Neuron (in vitro differentiated cells): ENCODE measurements at regions not wholly inside any gene's neighbourhood (a gene's known extent, or its start where the extent isn't known, plus 50 kb on each side); places are given as distances from the start of the nearest gene placed in this dataset.

Experiments
- H2AFZ ChIP-seq: one replicate; pipeline ENCODE4 v1.6.1; 2013; ENCODE audit warnings: low read depth, mild to moderate bottlenecking, inconsistent platforms, low read length, moderate library complexity
- H3K27me3 ChIP-seq: one replicate; pipeline ENCODE4 v1.6.1; 2013; ENCODE audit warnings: low read length; ENCODE audit not compliant: insufficient read depth
- H3K36me3 ChIP-seq: one replicate; pipeline ENCODE4 v1.6.1; 2013; ENCODE audit warnings: low read length; ENCODE audit not compliant: insufficient read depth
- H3K4me1 ChIP-seq: one replicate; pipeline ENCODE4 v1.6.1; 2013; ENCODE audit warnings: low read length; ENCODE audit not compliant: insufficient read depth
- H3K4me3 ChIP-seq: 2 replicates; pipeline ENCODE4 v1.5.1; 2013; ENCODE audit warnings: mild to moderate bottlenecking, low read length, moderate library complexity
- H3K9me3 ChIP-seq: one replicate; pipeline ENCODE4 v1.6.1; 2013; ENCODE audit warnings: low read length

DNA sequence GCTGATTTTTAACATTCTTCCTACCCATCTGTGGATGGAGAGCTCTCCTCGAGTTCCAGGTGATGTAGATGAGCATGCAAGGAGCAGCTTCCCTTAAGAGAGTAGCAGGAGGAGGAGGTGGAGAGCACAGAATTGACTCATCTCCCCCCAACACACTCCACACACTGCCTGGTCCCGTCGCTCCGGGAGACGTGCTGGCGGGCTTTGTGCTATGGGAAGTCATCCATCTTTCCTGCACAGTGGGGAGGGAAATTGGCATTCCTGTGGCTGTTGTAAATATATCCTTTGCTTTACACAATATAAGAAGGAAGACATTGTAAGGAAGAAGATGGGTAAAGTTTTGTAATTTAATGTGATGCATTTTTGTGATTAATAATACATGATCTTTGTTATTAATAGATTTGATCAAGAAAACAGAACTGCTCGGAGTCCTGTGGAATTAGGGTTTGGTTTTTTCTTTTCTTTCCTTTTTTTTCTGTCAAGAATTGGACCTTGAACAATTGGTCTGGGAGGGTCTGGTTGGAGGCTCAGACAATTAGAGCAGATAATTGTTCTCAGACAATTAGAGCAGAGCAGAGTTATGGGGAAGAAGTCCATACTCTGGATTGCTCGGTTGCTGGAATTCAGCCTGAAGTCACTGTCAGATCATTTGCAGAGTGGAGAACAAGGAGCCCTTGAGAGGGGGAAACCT lies 297.8 kb downstream of the GADD45G start:
- H2AFZ ChIP-seq = no peak overlapping the region
- H3K27me3 ChIP-seq = peaks cover 2% of the 10 kb centered on the region
- H3K36me3 ChIP-seq = no peaks in the 10 kb centered on the region
- no peak overlapping the region for H3K4me3 ChIP-seq
- H3K9me3 ChIP-seq = no peaks in the 10 kb centered on the region
- H3K4me1 ChIP-seq = no peaks in the 10 kb centered on the region

GRCh38 chr9:89903141-89903475 lies 298.3 kb downstream of the GADD45G start:
- no peaks in the 10 kb centered on the region for H3K4me1 ChIP-seq
- no peak overlapping the region for H3K4me3 ChIP-seq
- H2AFZ ChIP-seq = no peak overlapping the region
- H3K27me3 ChIP-seq = peaks cover 2% of the 10 kb centered on the region
- H3K36me3 ChIP-seq = no peaks in the 10 kb centered on the region
- no peaks in the 10 kb centered on the region for H3K9me3 ChIP-seq

DNA sequence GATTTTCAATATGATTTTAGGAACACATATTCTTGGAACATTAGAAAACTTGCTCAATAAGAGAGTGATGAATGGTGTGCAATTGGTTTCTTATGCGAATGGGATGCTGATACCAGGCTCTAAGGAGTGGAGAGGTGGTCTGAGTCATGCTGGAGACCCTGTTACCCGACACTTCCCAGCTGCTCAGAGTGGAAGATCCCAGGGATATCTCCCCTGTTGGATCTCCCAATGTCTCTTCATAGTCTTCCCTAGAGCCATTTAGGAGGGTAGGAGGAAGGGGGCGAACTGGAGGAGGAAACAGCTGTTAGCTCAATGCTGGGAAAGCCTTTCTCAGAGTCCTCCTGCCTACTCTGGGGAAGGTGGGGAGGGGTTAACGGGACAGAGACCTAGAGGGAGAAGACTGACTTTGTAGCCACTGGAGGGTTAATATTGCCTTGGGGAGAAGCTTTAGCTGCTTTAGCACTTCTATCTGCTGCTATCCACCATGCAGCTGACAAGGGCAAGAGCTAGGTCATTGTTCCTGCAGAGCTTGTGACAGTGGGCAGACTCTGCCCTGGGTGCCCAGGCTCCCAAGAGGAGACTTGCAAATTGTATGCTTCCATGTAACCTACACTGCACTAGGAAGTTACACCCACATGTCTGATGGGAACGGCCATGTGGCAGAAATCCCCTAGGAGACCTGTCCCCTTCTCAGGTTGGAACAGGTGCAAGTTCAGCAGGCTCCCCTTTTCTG lies 301.0 kb downstream of the GADD45G start:
- Histone ChIP-seq H3K27me3 (peaks cover 2% of the 10 kb centered on the region), H3K9me3 (no peaks in the 10 kb centered on the region), H2AFZ (no peak overlapping the region), H3K4me3 (no peak overlapping the region), H3K36me3 (no peaks in the 10 kb centered on the region), H3K4me1 (no peaks in the 10 kb centered on the region)

DNA sequence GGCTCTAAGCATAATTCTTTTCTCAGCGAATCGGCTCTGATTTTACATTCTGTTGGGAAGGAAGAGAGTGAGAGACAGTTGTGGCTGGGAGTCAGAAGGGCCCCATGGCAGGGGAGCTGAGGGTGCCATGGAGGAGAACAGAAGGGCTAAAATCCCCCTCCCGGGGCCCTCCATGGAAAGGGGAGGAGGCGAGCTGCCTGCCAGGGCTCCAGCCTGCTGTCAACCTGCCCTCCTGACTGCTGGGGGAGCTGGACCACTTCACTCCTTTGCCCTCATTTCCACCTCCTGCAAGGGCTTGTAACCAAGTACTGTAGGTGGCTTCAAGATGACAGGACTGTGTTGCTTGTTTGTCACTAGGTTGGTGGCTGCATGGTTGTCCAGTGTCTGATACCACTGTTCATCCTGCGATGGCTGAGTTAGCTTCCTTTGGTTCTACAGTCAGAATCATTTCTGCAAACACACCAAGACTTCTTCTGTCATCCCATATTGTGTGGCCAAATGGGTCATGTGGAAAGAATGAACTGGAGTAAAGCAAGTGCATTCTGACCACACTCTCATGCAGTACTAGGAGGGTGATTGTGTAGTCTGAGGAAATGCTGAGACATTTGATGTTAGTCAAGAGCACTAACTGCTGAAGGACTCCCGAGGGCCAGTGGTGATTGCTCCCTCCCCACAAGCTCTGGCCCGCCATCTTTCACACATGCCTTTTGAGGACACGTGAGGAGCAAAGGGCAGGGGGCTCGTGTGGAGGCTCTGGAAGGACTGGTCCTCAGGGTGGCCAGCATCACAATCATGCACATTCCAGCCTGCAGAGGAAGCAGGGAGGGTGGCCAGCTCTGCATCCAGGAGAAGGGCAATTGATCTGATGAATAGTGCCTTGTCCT lies 307.2 kb downstream of the GADD45G start:
- Histone ChIP-seq H3K4me1 (peaks cover 5% of the 10 kb centered on the region), H3K36me3 (no peaks in the 10 kb centered on the region), H3K4me3 (no peak overlapping the region), H2AFZ (no peak overlapping the region), H3K27me3 (no peaks in the 10 kb centered on the region), H3K9me3 (no peaks in the 10 kb centered on the region)

GRCh38 chr9:89912605-89912953 lies 307.8 kb downstream of the GADD45G start:
- Histone ChIP-seq H2AFZ (no peak overlapping the region), H3K4me1 (peaks cover 5% of the 10 kb centered on the region), H3K9me3 (no peaks in the 10 kb centered on the region), H3K36me3 (no peaks in the 10 kb centered on the region), H3K4me3 (no peak overlapping the region), H3K27me3 (no peaks in the 10 kb centered on the region)

- no peaks in the 10 kb centered on the region for H3K36me3 ChIP-seq
Observed at GRCh38 chr9:89915187-89915586, 310.4 kb downstream of the GADD45G start.

GRCh38 chr9:89916001-89916597 lies 311.3 kb downstream of the GADD45G start:
- Histone ChIP-seq H3K27me3 (no peaks in the 10 kb centered on the region), H2AFZ (no peak overlapping the region), H3K9me3 (no peaks in the 10 kb centered on the region), H3K36me3 (no peaks in the 10 kb centered on the region), H3K4me1 (peaks cover 5% of the 10 kb centered on the region), H3K4me3 (no peak overlapping the region)

More at GRCh38 chr9:89915187-89915586, 310.4 kb downstream of the GADD45G start:
- Histone ChIP-seq H3K9me3 (no peaks in the 10 kb centered on the region), H3K4me1 (peaks cover 5% of the 10 kb centered on the region), H2AFZ (no peak overlapping the region), H3K27me3 (no peaks in the 10 kb centered on the region), H3K4me3 (no peak overlapping the region)

DNA sequence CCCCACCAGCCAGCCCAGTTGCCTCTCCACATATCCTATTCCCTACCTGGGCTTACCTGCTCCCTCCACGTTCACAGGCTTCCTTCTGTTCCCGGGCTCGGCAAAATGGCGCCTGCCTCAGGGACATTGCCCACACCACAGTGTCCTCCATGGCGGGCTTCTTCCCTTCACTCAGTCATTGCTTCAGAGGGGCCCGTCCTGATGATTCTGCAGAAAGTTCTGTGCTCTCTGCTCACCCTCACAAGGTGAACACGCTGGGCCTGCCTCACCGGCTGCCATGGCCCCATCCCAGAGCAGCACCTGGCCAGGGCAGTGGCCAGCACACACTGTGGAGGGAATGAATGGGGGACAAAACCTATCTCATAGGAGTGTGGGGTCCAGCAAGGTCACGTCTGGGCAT lies 313.0 kb downstream of the GADD45G start:
- peaks cover 5% of the 10 kb centered on the region for H3K4me1 ChIP-seq
- no peak overlapping the region for H2AFZ ChIP-seq
- no peaks in the 10 kb centered on the region for H3K9me3 ChIP-seq
- H3K36me3 ChIP-seq = no peaks in the 10 kb centered on the region
- no peak overlapping the region for H3K4me3 ChIP-seq
- H3K27me3 ChIP-seq = no peaks in the 10 kb centered on the region

- H3K36me3 ChIP-seq = no peaks in the 10 kb centered on the region
- H2AFZ ChIP-seq = no peak overlapping the region
- H3K27me3 ChIP-seq = no peaks in the 10 kb centered on the region
- no peaks in the 10 kb centered on the region for H3K9me3 ChIP-seq
- no peak overlapping the region for H3K4me3 ChIP-seq
- peaks cover 5% of the 10 kb centered on the region for H3K4me1 ChIP-seq
Observed at GRCh38 chr9:89919171-89919681, 314.4 kb downstream of the GADD45G start.

- H3K27me3 ChIP-seq = no peaks in the 10 kb centered on the region
- no peaks in the 10 kb centered on the region for H3K36me3 ChIP-seq
- H3K4me3 ChIP-seq = no peak overlapping the region
- H2AFZ ChIP-seq = no peak overlapping the region
- no peaks in the 10 kb centered on the region for H3K9me3 ChIP-seq
- H3K4me1 ChIP-seq = peaks cover 5% of the 10 kb centered on the region
Observed at GRCh38 chr9:89920131-89920530, 315.3 kb downstream of the GADD45G start.

DNA sequence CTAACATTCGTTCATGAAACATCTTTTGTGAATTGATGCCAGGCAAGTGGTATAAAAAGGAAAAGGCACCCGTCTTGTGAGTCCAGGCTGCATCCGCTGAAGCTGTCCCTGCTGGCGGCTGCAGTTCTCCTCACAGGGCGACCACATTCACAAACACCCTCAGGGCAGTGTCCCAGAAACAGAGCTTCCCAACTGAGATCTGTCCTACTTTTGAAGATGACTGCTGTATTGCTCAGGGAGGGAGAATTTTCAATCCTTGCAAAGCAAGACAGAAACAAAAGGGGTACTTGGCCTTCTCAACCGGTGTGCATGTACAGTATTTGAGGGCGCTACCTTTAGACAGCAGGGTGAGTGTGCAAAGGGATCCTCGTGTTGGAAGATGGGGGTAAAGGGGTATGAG lies 316.1 kb downstream of the GADD45G start:
- Histone ChIP-seq H3K4me3 (no peak overlapping the region), H3K4me1 (peaks cover 4% of the 10 kb centered on the region), H3K9me3 (no peaks in the 10 kb centered on the region), H3K27me3 (no peaks in the 10 kb centered on the region), H2AFZ (no peak overlapping the region), H3K36me3 (no peaks in the 10 kb centered on the region)

DNA sequence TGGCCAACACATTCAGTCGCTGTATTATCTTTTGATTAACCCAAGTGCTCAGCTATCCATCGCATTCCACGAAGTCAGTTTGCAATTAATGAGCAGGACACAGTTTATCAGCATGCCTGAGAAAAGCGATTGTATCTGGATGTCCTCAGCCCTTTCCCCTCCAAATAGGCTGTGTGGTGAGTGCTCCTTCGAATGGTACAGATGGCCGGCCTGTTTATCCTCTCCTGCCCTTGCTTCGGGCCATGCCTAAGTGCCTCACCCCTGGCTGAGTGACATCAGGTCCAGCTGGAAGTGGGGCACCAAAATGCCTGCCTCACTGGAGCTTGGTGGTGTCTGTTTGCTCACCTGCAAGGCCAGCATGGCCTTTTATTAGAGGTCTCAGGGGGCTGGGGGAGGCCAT lies 317.3 kb downstream of the GADD45G start:
- Histone ChIP-seq H3K27me3 (no peaks in the 10 kb centered on the region), H3K4me1 (no peaks in the 10 kb centered on the region), H3K9me3 (no peaks in the 10 kb centered on the region), H3K4me3 (no peak overlapping the region), H3K36me3 (no peaks in the 10 kb centered on the region), H2AFZ (no peak overlapping the region)

GRCh38 chr9:89923174-89923573 lies 318.4 kb downstream of the GADD45G start:
- Histone ChIP-seq H3K27me3 (no peaks in the 10 kb centered on the region), H3K36me3 (no peaks in the 10 kb centered on the region), H3K4me1 (no peaks in the 10 kb centered on the region), H2AFZ (no peak overlapping the region), H3K9me3 (no peaks in the 10 kb centered on the region), H3K4me3 (no peak overlapping the region)
